A673 (cell line): ENCODE measurements at regions not wholly inside any gene's neighbourhood (a gene's known extent, or its start where the extent isn't known, plus 50 kb on each side); places are given as distances from the start of the nearest gene placed in this dataset.

Experiments
- CTCF ChIP-seq: fragments of 300-800, 200-600 bp; sonication (generic); conservative IDR thresholded peaks from 2 replicates; pipeline ENCODE4 v1.5.1; 2017; ENCODE audit warnings: low read depth, mild to moderate bottlenecking, antibody characterized with exemption, low read length, moderate library complexity, mixed read lengths
- EZH2 ChIP-seq: fragments of 200-600 bp; sonication (generic); IDR thresholded peaks from 2 replicates; pipeline ENCODE4 v1.6.1; 2017; ENCODE audit warnings: borderline replicate concordance, low read depth, mild to moderate bottlenecking, mixed read lengths, antibody characterized with exemption, low read length; ENCODE audit not compliant: poor library complexity, severe bottlenecking

DNA sequence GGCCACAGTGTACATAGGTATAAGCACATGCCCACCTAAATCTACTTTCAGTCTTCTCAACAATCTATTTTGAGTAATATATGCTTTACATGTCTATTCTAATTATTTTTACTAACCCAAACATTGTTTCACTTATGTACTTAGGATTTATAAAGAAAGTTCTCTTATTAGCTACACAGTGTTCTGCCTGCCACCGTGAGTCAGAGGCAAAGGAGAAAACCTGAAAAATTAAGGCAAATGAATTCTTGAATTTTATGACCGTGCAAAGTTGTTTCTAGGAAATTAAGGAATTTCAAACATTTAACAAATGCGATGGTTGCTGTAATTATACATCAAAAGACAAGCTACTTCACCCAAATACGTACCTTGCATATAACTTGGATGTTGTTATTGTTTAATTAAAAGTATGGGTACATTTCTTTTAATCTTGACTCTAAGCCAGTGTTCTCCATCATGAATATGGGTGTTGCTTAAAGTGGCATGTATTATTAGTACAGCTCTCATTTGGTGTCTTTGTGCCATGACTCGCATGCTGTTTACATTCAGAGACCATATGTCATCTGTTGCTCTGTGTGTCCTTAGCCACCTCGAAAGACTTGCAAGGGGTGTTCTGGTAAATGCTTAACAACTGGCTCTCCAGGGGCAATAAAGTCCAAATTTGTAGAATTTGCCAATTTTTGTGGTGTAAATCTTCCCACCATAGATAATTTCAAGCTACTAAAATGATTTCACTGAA, 154.3 kb upstream of the FN1 start:
- TF ChIP-seq CTCF (no peak), EZH2 (no peak)
